ENCODE measurements at regions not wholly inside any gene's neighbourhood (a gene's known extent, or its start where the extent isn't known, plus 50 kb on each side); places are given as distances from the start of the nearest gene placed in this dataset.

- no peak for DNase-seq (ENCODE audit: low read depth)
These were observed 103.3 kb upstream of the NFE2L3 start for GRCh38 chr7:26048663-26049062.

GRCh38 chr7:26049081-26049480 lies 102.9 kb upstream of the NFE2L3 start:
- DNase-seq (ENCODE audit: low read depth): no peak

DNA sequence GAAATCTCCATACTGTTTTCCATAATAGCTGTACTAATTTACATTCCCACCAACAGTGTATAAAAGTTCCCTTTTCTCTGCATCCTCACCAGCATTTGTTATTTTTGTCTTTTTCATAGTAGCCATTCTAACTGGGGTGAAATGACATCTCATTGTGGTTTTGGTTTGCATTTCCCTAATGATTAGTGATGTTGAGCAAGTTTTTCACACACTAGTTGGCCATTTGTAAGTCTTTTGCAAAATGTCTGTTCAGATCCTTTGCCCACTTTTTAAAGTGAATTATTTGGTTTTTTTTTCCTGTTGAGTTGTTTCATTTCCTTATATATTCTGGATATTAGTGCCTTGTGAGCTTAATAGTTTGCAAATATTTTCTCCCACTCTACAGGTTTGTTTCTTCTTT lies 101.0 kb upstream of the NFE2L3 start:
- no peak for DNase-seq (ENCODE audit: low read depth)

- no peak for DNase-seq (ENCODE audit: low read depth)
These were observed 99.3 kb upstream of the NFE2L3 start for GRCh38 chr7:26052706-26053105.

DNA sequence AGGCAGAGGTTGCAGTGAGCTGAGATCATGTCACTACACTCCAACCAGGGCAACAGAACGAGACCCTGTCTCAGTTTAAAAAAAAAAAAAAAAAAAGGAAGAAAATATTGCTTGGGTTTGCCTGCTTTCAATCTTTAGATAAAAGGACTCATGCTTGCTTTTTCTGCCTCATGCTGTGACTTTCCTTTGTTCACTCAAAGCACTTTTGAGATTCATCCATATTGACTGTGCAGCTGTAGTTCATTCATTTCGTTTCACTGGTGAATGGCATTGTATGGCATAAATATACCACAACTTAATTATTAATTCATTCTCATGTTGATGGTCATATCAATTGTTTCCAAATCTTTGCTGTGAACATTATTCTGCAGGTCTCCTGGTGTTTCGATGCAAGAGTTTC lies 97.6 kb upstream of the NFE2L3 start:
- no peak for DNase-seq (ENCODE audit: low read depth)

DNA sequence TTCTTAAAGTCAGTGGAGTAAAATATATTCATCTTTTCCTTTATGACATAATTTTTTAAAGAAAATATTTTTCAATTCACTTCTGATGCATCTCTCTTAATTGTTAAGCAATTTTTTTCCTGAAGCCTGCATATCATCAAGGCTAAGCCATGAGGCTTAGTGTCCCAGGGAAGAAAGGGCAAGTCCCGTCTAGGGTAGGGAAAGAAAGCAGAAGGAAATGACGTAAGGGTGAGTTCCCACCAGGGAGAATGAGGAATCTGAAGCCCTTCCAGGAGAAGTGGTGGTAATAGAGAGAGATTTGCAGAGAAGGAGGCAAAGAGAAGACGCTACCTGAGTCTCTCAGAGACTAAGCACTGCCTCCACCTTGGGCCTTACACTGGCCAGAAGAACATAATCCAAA lies 96.8 kb upstream of the NFE2L3 start:
- DNase-seq (ENCODE audit: low read depth): no peak

DNA sequence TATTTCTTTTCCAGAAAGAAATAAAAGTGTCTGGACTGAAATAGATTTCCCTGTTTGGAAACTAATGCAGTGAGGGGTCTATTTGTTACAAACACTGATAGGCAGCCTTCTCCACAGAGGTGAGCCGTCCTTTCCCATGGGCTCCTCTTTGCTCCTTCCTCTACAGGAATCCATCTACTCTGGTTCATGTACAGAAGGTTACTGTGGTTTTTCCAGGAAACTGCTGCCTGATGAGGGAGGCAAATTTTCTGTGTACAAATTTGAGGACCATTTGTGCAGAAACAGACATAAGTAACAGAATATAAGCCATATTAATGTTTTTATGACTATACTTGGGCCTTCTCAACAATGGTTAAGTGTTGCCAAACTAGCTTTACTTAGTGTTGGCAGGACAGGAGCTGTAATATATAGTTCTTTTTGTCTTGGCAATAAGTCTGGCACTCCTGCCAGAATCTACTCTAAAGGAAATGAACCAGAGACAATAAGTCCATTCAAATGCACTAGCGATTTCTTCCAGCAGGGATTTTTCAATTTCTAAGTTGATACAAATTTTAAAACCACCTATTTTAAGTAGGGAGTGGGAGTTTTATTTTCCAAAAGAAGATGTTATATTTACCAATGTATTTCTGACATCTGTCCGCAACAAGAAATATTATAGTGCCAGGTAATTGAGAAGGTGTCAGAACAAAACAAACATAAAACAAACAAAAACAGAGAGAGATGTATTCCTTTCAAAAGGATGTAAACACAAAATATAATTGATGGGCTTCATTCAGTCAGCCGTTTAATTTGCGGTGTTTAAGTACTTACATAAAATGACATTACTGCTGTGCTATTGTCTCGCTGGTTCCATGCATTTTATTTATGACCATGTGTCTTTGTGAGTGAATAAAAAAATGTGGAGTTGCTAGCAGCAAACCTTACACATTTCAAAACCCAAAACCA lies 91.0 kb upstream of the NFE2L3 start:
- DNase-seq (ENCODE audit: low read depth): no peak

DNA sequence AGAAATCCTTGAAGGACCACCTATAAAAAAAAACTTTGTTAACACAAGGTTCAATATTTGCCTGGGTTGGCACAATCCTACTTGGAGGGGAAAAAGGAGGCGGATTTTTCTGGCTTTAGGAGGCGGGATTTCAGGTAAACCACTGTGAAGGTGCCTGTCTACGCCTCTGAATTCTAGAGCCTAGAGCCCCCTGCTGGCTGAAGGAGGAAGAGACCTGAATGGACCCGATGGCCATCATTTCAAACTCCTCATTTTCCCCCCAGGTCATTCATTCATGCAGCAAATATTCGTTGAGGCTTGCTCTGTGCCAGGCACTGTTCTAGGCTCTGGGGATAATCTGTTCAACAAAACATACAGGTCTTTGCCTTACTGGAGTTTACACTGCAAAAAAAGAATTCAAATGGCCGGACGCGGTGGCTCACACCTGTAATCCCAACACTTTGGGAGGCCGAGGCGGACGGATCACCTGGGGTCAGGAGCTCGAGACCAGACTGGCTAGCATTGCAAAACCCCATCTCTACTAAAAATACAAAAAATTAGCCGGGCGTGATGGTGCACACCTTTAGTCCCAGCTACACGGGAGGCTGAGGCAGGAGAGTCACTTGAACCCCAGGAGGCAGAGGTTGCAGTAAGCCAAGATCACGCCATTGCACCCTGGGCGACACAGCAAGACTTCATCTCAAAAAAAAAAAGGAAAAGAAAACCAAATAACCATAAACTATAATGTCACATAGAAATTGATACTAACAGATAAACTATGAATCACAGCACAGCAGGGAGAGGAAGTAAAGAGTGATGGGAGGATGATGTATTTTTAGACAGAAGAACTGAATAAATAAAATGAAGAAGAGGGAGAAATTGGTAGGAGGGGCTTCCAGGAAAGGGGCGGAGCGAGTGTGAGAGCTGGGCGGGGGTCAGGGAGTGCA lies 90.1 kb upstream of the NFE2L3 start:
- DNase-seq (ENCODE audit: low read depth): peak; percentile 42

- DNase-seq (ENCODE audit: low read depth): no peak
These were observed 86.3 kb upstream of the NFE2L3 start for GRCh38 chr7:26065652-26066051.

GRCh38 chr7:26066736-26067135 lies 85.3 kb upstream of the NFE2L3 start:
- no peak for DNase-seq (ENCODE audit: low read depth)

DNA sequence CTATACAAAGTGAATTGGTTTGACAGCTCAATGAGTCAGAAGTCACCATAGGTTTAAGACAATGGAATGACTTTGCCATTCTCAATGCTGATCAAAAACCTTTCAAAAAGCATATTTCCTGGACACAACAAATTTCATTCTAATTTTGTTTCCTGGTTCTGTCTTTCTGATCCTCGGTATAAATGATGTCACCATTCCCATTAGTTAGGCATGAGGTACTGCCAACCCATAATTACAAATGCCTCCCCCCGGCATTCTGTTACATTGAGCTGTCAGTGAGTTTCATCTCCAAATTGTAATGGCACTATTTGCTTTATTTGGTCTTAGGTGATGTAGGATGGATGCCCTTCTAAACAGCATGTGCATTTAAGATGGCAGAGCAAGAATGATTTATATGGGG lies 81.7 kb upstream of the NFE2L3 start:
- DNase-seq (ENCODE audit: low read depth): no peak

DNA sequence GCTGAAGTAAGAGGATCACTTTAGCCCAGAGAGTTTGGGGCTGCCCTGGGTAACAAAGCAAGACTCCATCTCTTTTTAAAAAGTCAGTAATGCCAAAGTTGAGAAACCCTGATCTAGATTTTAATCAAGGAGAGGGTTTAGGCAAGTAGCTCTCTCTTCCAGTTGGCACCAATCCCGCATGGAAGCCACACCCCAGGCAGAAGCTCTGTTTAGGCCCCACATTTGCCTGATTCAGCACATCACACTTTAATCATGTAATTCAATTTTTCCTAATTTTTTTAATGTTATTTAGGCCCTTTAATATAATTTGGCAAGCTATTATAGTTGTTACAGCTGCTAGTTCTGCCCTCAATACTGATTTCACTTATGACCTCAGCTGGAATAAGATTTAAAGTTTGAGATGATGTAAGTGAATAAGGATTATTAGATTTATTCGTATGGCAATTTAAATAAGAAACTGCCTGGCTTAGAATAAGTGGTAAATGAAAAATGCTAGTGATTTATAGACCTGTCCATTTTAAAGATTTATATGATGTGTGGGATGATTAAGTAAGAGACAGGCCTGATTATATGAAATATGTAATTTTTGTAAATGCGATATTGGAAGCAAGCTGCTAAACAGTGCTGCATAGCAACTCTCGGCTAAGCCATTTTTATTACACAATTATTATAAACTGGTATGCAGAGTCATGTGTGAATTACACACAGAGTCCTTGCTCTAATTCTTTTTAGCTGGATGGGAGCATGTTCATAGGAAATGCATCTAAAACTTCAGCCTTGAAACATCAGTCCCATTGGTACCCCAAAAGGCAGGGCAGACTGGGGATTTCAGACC lies 80.2 kb upstream of the NFE2L3 start:
- DNase-seq (ENCODE audit: low read depth): no peak

GRCh38 chr7:26073041-26073440 lies 79.0 kb upstream of the NFE2L3 start:
- no peak for DNase-seq (ENCODE audit: low read depth)

DNA sequence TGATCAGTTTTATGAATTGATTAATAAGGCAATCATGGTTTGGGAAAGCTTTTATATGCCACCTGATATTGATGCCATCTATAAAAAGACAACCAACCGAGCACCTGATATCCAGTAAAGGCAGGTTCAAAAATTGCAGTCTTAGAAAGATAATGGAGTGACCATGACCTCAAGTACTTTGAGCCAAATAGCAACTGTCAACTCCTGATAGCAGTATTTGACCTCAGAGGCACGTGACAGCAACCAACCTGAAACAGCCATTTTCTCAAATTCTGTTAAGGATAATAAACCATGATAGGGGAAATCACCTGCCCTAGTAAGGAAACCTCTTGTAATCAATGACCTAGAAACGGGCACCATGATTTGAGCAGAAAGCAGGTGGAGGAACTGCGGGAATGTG lies 77.1 kb upstream of the NFE2L3 start:
- DNase-seq (ENCODE audit: low read depth): no peak

DNA sequence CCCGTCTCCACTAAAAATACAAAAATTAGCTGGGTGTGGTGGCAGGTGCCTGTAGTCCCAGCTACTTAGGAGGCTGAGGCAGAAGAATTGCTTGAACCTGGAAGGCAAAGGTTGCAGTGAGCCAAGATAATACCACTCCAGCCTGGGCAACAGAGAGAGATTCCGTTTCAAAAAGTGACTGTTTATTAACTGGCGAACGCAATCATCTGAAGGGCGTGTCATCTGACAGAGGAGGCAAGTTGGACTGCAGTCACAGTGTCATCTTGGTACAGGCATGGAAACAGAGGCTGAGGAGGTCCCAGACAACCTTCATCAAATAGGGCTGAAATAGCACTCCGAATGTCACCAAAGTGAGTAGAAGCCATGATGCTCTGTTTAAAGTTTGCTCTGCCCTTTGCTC lies 75.3 kb upstream of the NFE2L3 start:
- DNase-seq (ENCODE audit: low read depth): no peak

GRCh38 chr7:26078437-26079336 lies 73.3 kb upstream of the NFE2L3 start:
- peak; percentile 63 for DNase-seq (ENCODE audit: low read depth)

DNA sequence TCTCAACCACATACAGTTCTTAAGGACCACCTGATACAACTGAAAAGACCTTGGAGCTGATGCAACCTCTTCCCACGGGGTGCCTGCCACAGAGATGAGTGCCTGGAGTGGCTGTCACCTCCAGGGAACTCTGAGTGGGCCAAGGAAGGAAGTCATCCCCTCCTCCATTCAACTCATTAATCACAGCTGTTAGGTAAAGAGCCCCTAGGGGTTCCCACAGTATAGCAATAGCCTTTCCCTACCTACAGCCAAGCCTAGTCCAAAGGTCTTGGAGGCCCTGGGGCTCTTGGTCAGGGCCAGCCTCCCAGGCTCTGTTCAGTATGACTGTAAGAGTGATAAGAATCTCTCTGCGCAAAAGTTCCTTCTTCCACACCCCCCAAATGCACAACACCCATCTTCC lies 70.4 kb upstream of the NFE2L3 start:
- DNase-seq (ENCODE audit: low read depth): no peak

DNA sequence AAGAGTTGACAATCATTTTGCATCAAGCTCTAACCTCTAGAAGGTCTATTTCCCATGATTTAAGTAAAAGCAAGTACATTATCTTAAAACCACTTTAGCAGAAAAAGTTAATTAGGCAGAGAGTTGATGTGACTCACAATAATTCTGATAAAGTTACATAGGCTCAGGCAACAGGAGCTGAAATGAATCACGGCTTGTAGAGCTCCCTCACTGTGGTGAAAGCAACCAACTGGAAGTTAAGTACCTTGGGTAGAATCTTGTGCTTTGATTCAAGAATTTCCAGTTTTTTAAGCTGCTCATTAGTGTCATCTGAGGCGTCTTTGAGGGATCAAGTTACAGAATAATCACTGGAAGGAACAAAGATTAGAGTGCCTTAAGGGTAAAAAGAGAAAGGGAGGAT lies 68.9 kb upstream of the NFE2L3 start:
- DNase-seq (ENCODE audit: low read depth): no peak

DNA sequence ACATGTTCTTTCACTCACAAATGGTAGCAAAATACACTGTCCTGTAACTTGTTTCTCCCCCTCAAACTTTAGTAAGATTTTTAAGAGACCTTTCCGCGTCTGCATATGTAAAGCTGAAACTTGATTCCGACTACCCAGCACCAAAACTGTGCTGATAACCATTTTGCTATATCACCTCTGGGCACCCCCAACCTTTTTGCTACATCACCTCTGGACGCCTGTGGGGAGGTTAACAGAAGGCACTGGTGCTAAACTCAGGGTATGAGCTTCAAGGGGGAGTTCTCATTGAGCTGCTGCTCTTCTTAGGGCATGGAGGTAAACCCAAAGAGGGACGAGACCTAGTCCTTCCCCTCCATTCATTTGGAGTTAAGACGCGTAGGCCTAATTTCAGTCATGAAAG lies 67.6 kb upstream of the NFE2L3 start:
- DNase-seq (ENCODE audit: low read depth): no peak

GRCh38 chr7:26085771-26086170 lies 66.2 kb upstream of the NFE2L3 start:
- DNase-seq (ENCODE audit: low read depth): no peak

Measured in stimulated activated CD8-positive, alpha-beta memory T cell treated with anti-CD3 and anti-CD28 coated beads, Interleukin-12 subunit alpha, Interleukin-12 subunit beta, amount 100 ng/mL, for 4 hours (primary cell).